Loucy (cell line): ENCODE measurements at regions not wholly inside any gene's neighbourhood (a gene's known extent, or its start where the extent isn't known, plus 50 kb on each side); places are given as distances from the start of the nearest gene placed in this dataset.

Experiments used
- CTCF ChIP-seq: fragments of 200-600 bp; sonication (generic); conservative IDR thresholded peaks from 2 replicates; pipeline ENCODE4 v1.5.1; 2014; ENCODE audit warnings: mild to moderate bottlenecking, antibody characterized with exemption, low read length
- EZH2phosphoT487 ChIP-seq: fragments of 200-600 bp; IDR thresholded peaks from 2 replicates; pipeline ENCODE4 v1.6.1; 2018; ENCODE audit warnings: antibody characterized with exemption, mild to moderate bottlenecking, moderate library complexity, borderline replicate concordance

DNA sequence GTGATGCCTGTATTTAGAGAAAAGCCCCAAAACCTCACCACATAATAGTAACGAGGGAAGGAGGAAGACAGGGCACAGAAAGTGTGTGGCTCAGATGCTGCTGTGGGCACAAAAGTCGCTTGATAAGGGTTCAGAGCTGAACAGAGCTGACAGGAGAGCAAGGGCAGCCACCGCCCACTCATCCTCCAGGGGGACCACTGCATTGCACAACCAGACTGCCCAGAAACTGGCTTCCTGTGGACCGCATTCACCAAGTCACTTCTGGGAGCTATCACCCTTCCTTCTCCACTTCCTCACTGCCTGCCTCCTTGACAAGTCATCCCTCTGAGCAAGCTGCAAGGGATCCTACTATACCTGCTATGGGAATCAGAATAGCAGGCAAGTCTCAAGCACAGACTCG is 512.4 kb upstream of the CDH11 start:
- TF ChIP-seq CTCF (no peak), EZH2phosphoT487 (no peak)
